Neural progenitor cell (in vitro differentiated cells): ENCODE measurements at regions not wholly inside any gene's neighbourhood (a gene's known extent, or its start where the extent isn't known, plus 50 kb on each side); places are given as distances from the start of the nearest gene placed in this dataset.

Experiments used
- DNase-seq: peaks from one replicate; pipeline ENCODE4 v3.0.0-alpha.2; 2016; ENCODE audit warnings: low spot score
- H2AFZ ChIP-seq: fragments of 200-600 bp; sonication (generic); replicated peaks from 2 replicates; pipeline ENCODE4 v1.6.1; 2016; ENCODE audit warnings: antibody characterized with exemption
- H3F3A ChIP-seq: fragments of 200-600 bp; sonication (generic); 2 replicates; pipeline ENCODE4 v1.6.1; 2016; ENCODE audit warnings: antibody characterized with exemption, low read depth
- H3K27ac ChIP-seq: fragments of 200-600 bp; sonication (generic); 2 replicates; pipeline ENCODE4 v1.5.1; 2016; ENCODE audit warnings: mild to moderate bottlenecking
- H3K27me3 ChIP-seq: fragments of 200-600 bp; sonication (generic); 2 replicates; pipeline ENCODE4 v1.6.1; 2016; ENCODE audit warnings: mild to moderate bottlenecking, moderate library complexity
- H3K36me3 ChIP-seq: fragments of 200-600 bp; sonication (generic); 2 replicates; pipeline ENCODE4 v1.5.1; 2016
- H3K4me1 ChIP-seq: fragments of 200-600 bp; sonication (generic); 2 replicates; pipeline ENCODE4 v1.6.1; 2016; ENCODE audit warnings: mixed run types
- H3K4me2 ChIP-seq: fragments of 200-600 bp; sonication (generic); 2 replicates; pipeline ENCODE4 v1.6.1; 2016
- H3K4me3 ChIP-seq: fragments of 200-600 bp; sonication (generic); 2 replicates; pipeline ENCODE4 v1.5.1; 2016
- H3K79me2 ChIP-seq: fragments of 200-600 bp; sonication (generic); 2 replicates; pipeline ENCODE4 v1.6.1; 2016; ENCODE audit warnings: low read depth
- H3K9ac ChIP-seq: fragments of 200-600 bp; sonication (generic); 2 replicates; pipeline ENCODE4 v1.6.1; 2016
- H3K9me3 ChIP-seq: fragments of 200-600 bp; sonication (generic); 2 replicates; pipeline ENCODE4 v1.5.1; 2016; ENCODE audit warnings: low read depth
- H4K20me1 ChIP-seq: fragments of 200-600 bp; sonication (generic); 2 replicates; pipeline ENCODE4 v1.6.1; 2016; ENCODE audit warnings: low read depth
- H3K27ac Mint-ChIP-seq: 3 replicates; pipeline ENCODE4 v1.8.0; 2021; ENCODE audit warnings: mixed read lengths
- H3K27me3 Mint-ChIP-seq: 2 replicates; pipeline ENCODE4 v1.8.0; 2022; ENCODE audit warnings: low read depth, mild to moderate bottlenecking, inconsistent platforms, moderate library complexity, mixed read lengths; ENCODE audit not compliant: insufficient read depth
- H3K36me3 Mint-ChIP-seq: 3 replicates; pipeline ENCODE4 v1.8.0; 2021; ENCODE audit warnings: mixed read lengths
- H3K4me1 Mint-ChIP-seq: 3 replicates; pipeline ENCODE4 v1.8.0; 2021; ENCODE audit warnings: mixed read lengths
- H3K4me3 Mint-ChIP-seq: 3 replicates; pipeline ENCODE4 v1.8.0; 2021; ENCODE audit warnings: mild to moderate bottlenecking, moderate library complexity, mixed read lengths
- H3K9me3 Mint-ChIP-seq: 3 replicates; pipeline ENCODE4 v1.8.0; 2020; ENCODE audit warnings: mixed read lengths
- EZH2 ChIP-seq: fragments of 200-600 bp; sonication (generic); IDR thresholded peaks from 2 replicates; pipeline ENCODE4 v1.6.1; 2017; ENCODE audit warnings: antibody characterized with exemption, mild to moderate bottlenecking, moderate library complexity
- EZH2phosphoT487 ChIP-seq: fragments of 200-600 bp; sonication (generic); IDR thresholded peaks from 2 replicates; pipeline ENCODE4 v1.6.1; 2017; ENCODE audit warnings: antibody characterized with exemption
- TF ChIP-seq, protein P1 (sequence below): fragments of 200-600 bp; sonication (generic); IDR thresholded peaks from 2 replicates; pipeline ENCODE4 v1.5.1; 2017; ENCODE audit warnings: antibody characterized with exemption, mild to moderate bottlenecking

DNA sequence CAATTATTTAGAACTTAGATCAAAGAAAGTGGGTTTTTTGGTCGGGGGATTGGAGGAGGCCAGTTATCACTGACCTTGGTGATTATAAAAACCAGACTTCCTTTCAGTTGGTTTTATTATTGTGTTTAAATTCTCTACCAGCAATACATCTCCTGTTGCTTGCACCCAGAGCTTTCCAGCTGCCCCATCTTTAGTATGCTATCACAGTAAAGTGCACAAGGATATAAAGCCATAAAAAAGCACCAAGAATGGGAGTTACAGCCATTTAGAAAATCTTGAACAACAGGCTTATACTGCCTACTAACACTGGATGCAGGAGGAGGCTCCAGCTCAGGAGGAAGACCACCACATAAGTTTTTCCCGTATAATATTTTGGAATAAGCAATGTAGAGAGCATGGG, 148.7 kb upstream of the OSR1 start:
- Histone ChIP-seq H3K27ac (no peak overlapping the region), H3K36me3 (no peaks in the 10 kb centered on the region), H3K9me3 (no peaks in the 10 kb centered on the region), H3K79me2 (no peaks in the 10 kb centered on the region), H4K20me1 (no peaks in the 10 kb centered on the region), H3F3A (no peaks in the 10 kb centered on the region), H2AFZ (no peak overlapping the region), H3K27me3 (no peaks in the 10 kb centered on the region), H3K4me3 (no peak overlapping the region), H3K4me2 (no peak overlapping the region), H3K9ac (no peak overlapping the region), H3K4me1 (no peaks in the 10 kb centered on the region)
- Mint-ChIP-seq H3K4me3 (no peak overlapping the region), H3K36me3 (no peaks in the 10 kb centered on the region), H3K4me1 (no peaks in the 10 kb centered on the region), H3K27me3 (no peaks in the 10 kb centered on the region), H3K27ac (no peak overlapping the region), H3K9me3 (no peaks in the 10 kb centered on the region)
- TF ChIP-seq, protein P1, sequence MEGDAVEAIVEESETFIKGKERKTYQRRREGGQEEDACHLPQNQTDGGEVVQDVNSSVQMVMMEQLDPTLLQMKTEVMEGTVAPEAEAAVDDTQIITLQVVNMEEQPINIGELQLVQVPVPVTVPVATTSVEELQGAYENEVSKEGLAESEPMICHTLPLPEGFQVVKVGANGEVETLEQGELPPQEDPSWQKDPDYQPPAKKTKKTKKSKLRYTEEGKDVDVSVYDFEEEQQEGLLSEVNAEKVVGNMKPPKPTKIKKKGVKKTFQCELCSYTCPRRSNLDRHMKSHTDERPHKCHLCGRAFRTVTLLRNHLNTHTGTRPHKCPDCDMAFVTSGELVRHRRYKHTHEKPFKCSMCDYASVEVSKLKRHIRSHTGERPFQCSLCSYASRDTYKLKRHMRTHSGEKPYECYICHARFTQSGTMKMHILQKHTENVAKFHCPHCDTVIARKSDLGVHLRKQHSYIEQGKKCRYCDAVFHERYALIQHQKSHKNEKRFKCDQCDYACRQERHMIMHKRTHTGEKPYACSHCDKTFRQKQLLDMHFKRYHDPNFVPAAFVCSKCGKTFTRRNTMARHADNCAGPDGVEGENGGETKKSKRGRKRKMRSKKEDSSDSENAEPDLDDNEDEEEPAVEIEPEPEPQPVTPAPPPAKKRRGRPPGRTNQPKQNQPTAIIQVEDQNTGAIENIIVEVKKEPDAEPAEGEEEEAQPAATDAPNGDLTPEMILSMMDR = no peak
- no peak for TF ChIP-seq EZH2phosphoT487
- no peak for TF ChIP-seq EZH2
- DNase-seq = no peak

DNA sequence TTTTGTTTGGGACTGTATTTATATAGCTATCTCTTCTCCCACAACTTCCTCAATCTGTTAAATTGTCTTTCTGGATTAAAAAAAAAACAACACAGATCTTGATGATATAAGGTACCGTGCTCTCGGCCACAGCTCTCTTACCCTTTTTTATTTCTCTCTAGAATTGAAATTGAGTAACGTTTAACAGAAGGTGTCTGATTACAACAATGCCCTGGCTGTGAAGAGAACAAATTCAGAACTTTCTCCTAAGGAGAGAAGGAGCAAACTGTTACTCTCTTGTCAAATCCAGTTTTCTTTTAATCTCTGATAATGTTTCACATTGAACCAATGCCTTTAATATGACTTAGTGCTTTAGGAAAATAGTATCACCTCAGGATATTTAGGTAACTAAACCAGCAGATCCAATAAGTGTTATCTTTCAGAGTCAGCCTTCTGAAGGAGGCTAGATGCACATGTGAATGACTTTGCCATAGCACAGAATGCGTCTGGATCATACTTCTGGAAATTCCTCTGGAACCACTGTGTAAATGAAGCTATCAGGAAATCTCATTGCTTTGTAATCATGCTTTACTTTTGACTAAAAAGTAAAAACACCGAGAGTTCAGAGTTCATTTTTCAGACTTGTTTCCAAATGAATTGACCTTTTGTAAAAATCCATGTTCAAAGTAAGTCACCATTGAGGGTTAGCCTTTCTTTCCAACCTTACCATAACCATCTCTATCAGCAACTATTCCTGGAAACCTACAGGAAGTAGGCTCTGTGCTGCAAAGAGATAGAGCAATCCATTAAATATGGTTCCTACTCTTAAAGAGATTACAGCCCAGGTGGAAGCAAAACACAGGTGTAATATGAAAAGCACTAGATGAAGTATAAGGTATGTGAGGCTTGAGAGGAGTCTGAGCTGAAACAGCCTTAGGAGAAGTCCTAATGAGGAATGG, 147.0 kb upstream of the OSR1 start:
- Mint-ChIP-seq H3K4me3 (no peak overlapping the region), H3K27me3 (no peaks in the 10 kb centered on the region), H3K36me3 (no peaks in the 10 kb centered on the region), H3K9me3 (no peaks in the 10 kb centered on the region), H3K4me1 (no peaks in the 10 kb centered on the region), H3K27ac (no peak overlapping the region)
- H3K36me3 ChIP-seq = no peaks in the 10 kb centered on the region
- H3K9ac ChIP-seq = no peak overlapping the region
- DNase-seq = no peak
- no peaks in the 10 kb centered on the region for H3K4me1 ChIP-seq
- no peak overlapping the region for H3K4me2 ChIP-seq
- no peaks in the 10 kb centered on the region for H3F3A ChIP-seq
- H3K27me3 ChIP-seq = no peaks in the 10 kb centered on the region
- no peak overlapping the region for H3K27ac ChIP-seq
- no peak for TF ChIP-seq EZH2phosphoT487
- TF ChIP-seq, protein P1 = no peak
- no peak for TF ChIP-seq EZH2
- H3K4me3 ChIP-seq = no peak overlapping the region
- no peaks in the 10 kb centered on the region for H4K20me1 ChIP-seq
- H2AFZ ChIP-seq = no peak overlapping the region
- no peaks in the 10 kb centered on the region for H3K79me2 ChIP-seq
- no peaks in the 10 kb centered on the region for H3K9me3 ChIP-seq

DNA sequence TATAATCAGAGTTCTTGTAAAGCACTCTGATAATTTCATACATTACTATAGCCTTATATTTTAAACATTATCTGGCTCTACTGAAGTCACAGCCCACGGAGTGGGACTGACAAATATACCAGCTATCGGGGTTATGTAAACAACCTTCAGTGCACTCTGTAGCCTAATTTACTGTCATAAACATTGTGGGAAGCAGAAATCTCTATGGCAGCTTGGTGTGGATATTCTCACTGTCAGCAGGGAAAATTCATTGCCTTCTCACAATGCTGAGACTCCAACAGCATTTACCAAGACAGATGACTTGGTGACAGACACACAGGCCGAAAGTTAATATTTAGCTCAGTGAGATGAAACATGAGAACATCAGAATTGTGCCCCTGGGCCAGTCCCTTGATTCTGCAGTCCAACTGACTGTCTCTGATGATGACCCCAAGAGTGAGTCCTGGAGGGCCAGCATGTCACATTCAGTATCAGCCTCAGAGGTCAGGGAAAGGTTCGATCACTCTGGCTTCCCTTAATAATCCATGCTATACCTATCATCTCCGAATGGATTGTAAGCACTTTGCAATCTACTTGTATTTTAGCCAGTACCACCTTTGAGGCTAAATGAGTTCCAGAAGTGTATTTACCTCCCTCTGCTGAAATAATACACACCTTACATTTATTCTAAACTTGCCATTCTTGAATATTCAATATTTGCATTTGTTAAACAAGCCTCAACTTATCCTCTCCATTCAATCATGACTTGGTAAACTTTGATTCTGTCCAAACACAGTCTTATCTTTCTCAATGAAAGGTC, 146.2 kb upstream of the OSR1 start:
- Histone ChIP-seq H3F3A (no peaks in the 10 kb centered on the region), H3K27me3 (no peaks in the 10 kb centered on the region), H4K20me1 (no peaks in the 10 kb centered on the region), H3K79me2 (no peaks in the 10 kb centered on the region), H3K4me1 (no peaks in the 10 kb centered on the region), H3K27ac (no peak overlapping the region), H2AFZ (no peak overlapping the region), H3K4me2 (no peak overlapping the region), H3K9me3 (no peaks in the 10 kb centered on the region), H3K9ac (no peak overlapping the region), H3K36me3 (no peaks in the 10 kb centered on the region), H3K4me3 (no peak overlapping the region)
- no peak for DNase-seq
- Mint-ChIP-seq H3K4me3 (no peak overlapping the region), H3K27ac (no peak overlapping the region), H3K36me3 (no peaks in the 10 kb centered on the region), H3K9me3 (no peaks in the 10 kb centered on the region), H3K4me1 (no peaks in the 10 kb centered on the region), H3K27me3 (no peaks in the 10 kb centered on the region)
- TF ChIP-seq, protein P1 = no peak
- TF ChIP-seq EZH2 = no peak
- TF ChIP-seq EZH2phosphoT487 = no peak
